ENCODE measurements at regions not wholly inside any gene's neighbourhood (a gene's known extent, or its start where the extent isn't known, plus 50 kb on each side); places are given as distances from the start of the nearest gene placed in this dataset.
A peak's percentile ranks its signal among the peaks of the same experiment; 100 is the strongest.
"Not testable (repeated sequence)": the region's sequence is repeated elsewhere in the genome, so short reads cannot be mapped to it uniquely, and the experiment has no call there.

GRCh38 chr1:121007755-121008154 lies 118.2 kb downstream of the PPIAL4A start:
- DNase-seq, result not testable (repeated sequence)

GRCh38 chr1:121008512-121009215 lies 119.1 kb downstream of the PPIAL4A start:
- not testable (repeated sequence) for DNase-seq

- peak; percentile 74 for DNase-seq
Observed at GRCh38 chr1:121009216-121010057, 119.9 kb downstream of the PPIAL4A start.

- not testable (repeated sequence) for DNase-seq
Observed at GRCh38 chr1:121010141-121010540, 120.6 kb downstream of the PPIAL4A start.

GRCh38 chr1:121013181-121013580 lies 123.6 kb downstream of the PPIAL4A start:
- not testable (repeated sequence) for DNase-seq

GRCh38 chr1:121016182-121017028 lies 126.8 kb downstream of the PPIAL4A start:
- peak; percentile 85 for DNase-seq

- not testable (repeated sequence) for DNase-seq
Observed at GRCh38 chr1:121019715-121020349, 130.3 kb downstream of the PPIAL4A start.

GRCh38 chr1:121020350-121021236 lies 131.0 kb downstream of the PPIAL4A start:
- DNase-seq, result peak; percentile 71

GRCh38 chr1:121021716-121022115 lies 132.1 kb downstream of the PPIAL4A start:
- DNase-seq, result not testable (repeated sequence)

- not testable (repeated sequence) for DNase-seq
Observed at GRCh38 chr1:121032878-121033494, 143.4 kb downstream of the PPIAL4A start.

GRCh38 chr1:121036792-121037191 lies 147.2 kb downstream of the PPIAL4A start:
- not testable (repeated sequence) for DNase-seq

- not testable (repeated sequence) for DNase-seq
Observed at GRCh38 chr1:121040974-121041373, 143.2 kb downstream of the FAM72B start.

- DNase-seq, result not testable (repeated sequence)
Observed at GRCh38 chr1:121041497-121041896, 142.6 kb downstream of the FAM72B start.

GRCh38 chr1:121042882-121043281 lies 141.3 kb downstream of the FAM72B start:
- DNase-seq, result not testable (repeated sequence)

GRCh38 chr1:121048293-121048752 lies 135.8 kb downstream of the FAM72B start:
- DNase-seq, result peak; percentile 59

GRCh38 chr1:121048769-121049443 lies 135.2 kb downstream of the FAM72B start:
- DNase-seq, result not testable (repeated sequence)

- DNase-seq, result not testable (repeated sequence)
Observed at GRCh38 chr1:121050097-121050496, 134.0 kb downstream of the FAM72B start.

- not testable (repeated sequence) for DNase-seq
Observed at GRCh38 chr1:121051161-121051790, 132.9 kb downstream of the FAM72B start.

- DNase-seq, result not testable (repeated sequence)
Observed at GRCh38 chr1:121052081-121052660, 132.0 kb downstream of the FAM72B start.

Data from activated CD4-positive, alpha-beta T cell treated with anti-CD3 and anti-CD28 coated beads, Interleukin-10, Interleukin-2, amounts not matched to agents 100 ng/mL and 50 ng/mL, durations not matched to agents 16 hours and 8 hours (primary cell).